ENCODE measurements at regions not wholly inside any gene's neighbourhood (a gene's known extent, or its start where the extent isn't known, plus 50 kb on each side); places are given as distances from the start of the nearest gene placed in this dataset.
A peak's percentile ranks its signal among the peaks of the same experiment; 100 is the strongest.

- ChIA-PET POLR2A (no interaction called here), CTCF (no interaction called here)
- Mint-ChIP-seq H3K4me3 (ENCODE audit: unreplicated experiment) (no peak overlapping the region), H3K27me3 (ENCODE audit: insufficient read depth, unreplicated experiment) (no peaks in the 10 kb centered on the region), H3K4me1 (ENCODE audit: insufficient read depth, unreplicated experiment) (no peaks in the 10 kb centered on the region), H3K36me3 (ENCODE audit: insufficient read depth, unreplicated experiment) (no peaks in the 10 kb centered on the region), H3K27ac (ENCODE audit: low read depth, unreplicated experiment) (no peak overlapping the region), H3K9me3 (ENCODE audit: unreplicated experiment) (no peaks in the 10 kb centered on the region)
- intact Hi-C loops (cut with micrococcal nuclease), result loop anchor here (10.0 kb wide), 2 partner anchors 146 to 314 kb away; no protein-coding TSS in a partner anchor
- no peak for DNase-seq (ENCODE audit: unreplicated experiment)
- BruUV-seq (replicated peaks), result no TSS peak
- no peak for TF ChIP-seq CTCF (IDR thresholded peaks at IDR 0.05; ENCODE audit: unreplicated experiment)
Measured at GRCh38 chr1:59051007-59051406, 245.9 kb upstream of the FGGY start.

DNA sequence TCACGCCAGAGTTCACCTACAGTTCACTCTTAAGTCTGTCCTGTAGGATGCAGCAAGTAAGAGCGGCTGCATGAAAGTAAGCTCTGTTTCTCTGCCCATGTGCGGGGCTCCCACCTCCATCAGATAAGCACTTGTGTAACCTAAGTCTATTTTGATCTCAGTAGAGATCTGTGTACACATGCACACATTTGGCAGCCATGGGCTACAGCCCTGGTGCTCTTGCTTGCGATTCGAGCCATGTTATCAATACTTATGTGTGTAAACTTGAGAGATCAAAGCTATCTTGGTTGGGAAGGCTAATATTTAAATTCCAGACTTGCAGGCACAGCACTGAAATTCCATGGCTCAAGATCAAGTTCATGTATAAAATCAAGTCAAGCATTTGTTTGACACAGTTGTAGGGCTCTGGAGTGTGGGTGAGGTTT lies 244.7 kb upstream of the FGGY start:
- H3K27me3 Mint-ChIP-seq (ENCODE audit: insufficient read depth, unreplicated experiment), result no peaks in the 10 kb centered on the region
- intact Hi-C loops (cut with micrococcal nuclease), result loop anchor here (10.0 kb wide), 2 partner anchors 147 to 313 kb away; no protein-coding TSS in a partner anchor
- no peaks in the 10 kb centered on the region for H3K9me3 Mint-ChIP-seq (ENCODE audit: unreplicated experiment)
- H3K4me3 Mint-ChIP-seq (ENCODE audit: unreplicated experiment), result no peak overlapping the region
- BruUV-seq (replicated peaks), result no TSS peak
- peaks cover 5% of the 10 kb centered on the region for H3K4me1 Mint-ChIP-seq (ENCODE audit: insufficient read depth, unreplicated experiment)
- ChIA-PET CTCF (interaction anchor here (1.4 kb wide), 1 partner anchor 11 kb away, joined by 6 read pairs; no protein-coding TSS in a partner anchor), POLR2A (interaction anchor here (1.6 kb wide), 1 partner anchor 32 kb away, joined by 4 read pairs; no protein-coding TSS in a partner anchor)
- H3K36me3 Mint-ChIP-seq (ENCODE audit: insufficient read depth, unreplicated experiment), result no peaks in the 10 kb centered on the region
- no peak for TF ChIP-seq CTCF (IDR thresholded peaks at IDR 0.05; ENCODE audit: unreplicated experiment)
- DNase-seq (ENCODE audit: unreplicated experiment), result no peak
- H3K27ac Mint-ChIP-seq (ENCODE audit: low read depth, unreplicated experiment), result no peak overlapping the region

GRCh38 chr1:59054172-59054571 lies 242.7 kb upstream of the FGGY start:
- BruUV-seq (replicated peaks), result no TSS peak
- POLR2A ChIA-PET, result interaction anchor here (1.2 kb wide), 1 partner anchor 10 kb away, joined by 3 read pairs; no protein-coding TSS in a partner anchor
- CTCF ChIA-PET, result interaction anchor here (0.7 kb wide), 1 partner anchor 291 kb away, joined by 3 read pairs; no protein-coding TSS in a partner anchor
- no peak for TF ChIP-seq CTCF (IDR thresholded peaks at IDR 0.05; ENCODE audit: unreplicated experiment)
- no peak overlapping the region for H3K4me3 Mint-ChIP-seq (ENCODE audit: unreplicated experiment)
- H3K27me3 Mint-ChIP-seq (ENCODE audit: insufficient read depth, unreplicated experiment), result no peaks in the 10 kb centered on the region
- H3K27ac Mint-ChIP-seq (ENCODE audit: low read depth, unreplicated experiment), result no peak overlapping the region
- H3K36me3 Mint-ChIP-seq (ENCODE audit: insufficient read depth, unreplicated experiment), result no peaks in the 10 kb centered on the region
- intact Hi-C loops (cut with micrococcal nuclease), result loop anchor here (10.0 kb wide), 2 partner anchors 149 to 311 kb away; no protein-coding TSS in a partner anchor
- no peaks in the 10 kb centered on the region for H3K9me3 Mint-ChIP-seq (ENCODE audit: unreplicated experiment)
- peaks cover 15% of the 10 kb centered on the region for H3K4me1 Mint-ChIP-seq (ENCODE audit: insufficient read depth, unreplicated experiment)
- no peak for DNase-seq (ENCODE audit: unreplicated experiment)

- ChIA-PET CTCF (interaction anchor here (0.6 to 1.9 kb wide), 9 partner anchors 8 to 645 kb away, joined by 3 to 8 read pairs (median 3); no protein-coding TSS in a partner anchor), POLR2A (interaction anchor here (0.6 to 1.5 kb wide), 6 partner anchors 52 to 272 kb away, joined by 3 to 6 read pairs (median 4); partner anchors contain the start of gene JUN)
- Mint-ChIP-seq H3K4me3 (ENCODE audit: unreplicated experiment) (no peak overlapping the region), H3K9me3 (ENCODE audit: unreplicated experiment) (no peaks in the 10 kb centered on the region), H3K27ac (ENCODE audit: low read depth, unreplicated experiment) (peak overlapping the region; percentile 50), H3K27me3 (ENCODE audit: insufficient read depth, unreplicated experiment) (no peaks in the 10 kb centered on the region), H3K4me1 (ENCODE audit: insufficient read depth, unreplicated experiment) (peaks cover 15% of the 10 kb centered on the region), H3K36me3 (ENCODE audit: insufficient read depth, unreplicated experiment) (peaks cover 3% of the 10 kb centered on the region)
- intact Hi-C loops (cut with micrococcal nuclease), result loop anchor here (10.0 kb wide), 2 partner anchors 151 to 309 kb away; no protein-coding TSS in a partner anchor
- BruUV-seq (replicated peaks), result no TSS peak
- no peak for TF ChIP-seq CTCF (IDR thresholded peaks at IDR 0.05; ENCODE audit: unreplicated experiment)
- DNase-seq (ENCODE audit: unreplicated experiment), result no peak
Measured at GRCh38 chr1:59055908-59056719, 240.8 kb upstream of the FGGY start.
